HG03139 (cell line): ENCODE measurements at regions not wholly inside any gene's neighbourhood (a gene's known extent, or its start where the extent isn't known, plus 50 kb on each side); places are given as distances from the start of the nearest gene placed in this dataset.

ENCODE experiments used
- ATAC-seq: cut with Tn5 transposase; IDR thresholded peaks from one replicate; pipeline ENCODE4 v1.9.1; 2021; ENCODE audit not compliant: unreplicated experiment

GRCh38 chr7:52502281-52502680 lies 533.2 kb upstream of the POM121L12 start:
- ATAC-seq = no peak

- no peak for ATAC-seq
Measured at GRCh38 chr7:52501696-52502095, 533.7 kb upstream of the POM121L12 start.

- no peak for ATAC-seq
Measured at GRCh38 chr7:52500841-52501240, 534.6 kb upstream of the POM121L12 start.

- no peak for ATAC-seq
Measured at GRCh38 chr7:52498366-52498765, 537.1 kb upstream of the POM121L12 start.

- ATAC-seq = no peak
Measured at GRCh38 chr7:52486267-52486666, 549.2 kb upstream of the POM121L12 start.

GRCh38 chr7:52482076-52482475 lies 553.4 kb upstream of the POM121L12 start:
- no peak for ATAC-seq

- ATAC-seq = no peak
Measured at GRCh38 chr7:52481571-52481970, 553.9 kb upstream of the POM121L12 start.

GRCh38 chr7:52479990-52480389 lies 555.4 kb upstream of the POM121L12 start:
- ATAC-seq = no peak

GRCh38 chr7:52475001-52475582 lies 560.3 kb upstream of the POM121L12 start:
- no peak for ATAC-seq

- ATAC-seq = no peak
Measured at GRCh38 chr7:52473756-52474155, 561.7 kb upstream of the POM121L12 start.

GRCh38 chr7:52472006-52472620 lies 563.3 kb upstream of the POM121L12 start:
- ATAC-seq = no peak

- ATAC-seq = no peak
Measured at GRCh38 chr7:52465216-52465615, 570.2 kb upstream of the POM121L12 start.

- no peak for ATAC-seq
Measured at GRCh38 chr7:52463341-52463740, 572.1 kb upstream of the POM121L12 start.

- ATAC-seq = no peak
Measured at GRCh38 chr7:52462474-52462873, 573.0 kb upstream of the POM121L12 start.

GRCh38 chr7:52455571-52455970 lies 579.9 kb upstream of the POM121L12 start:
- no peak for ATAC-seq

- no peak for ATAC-seq
Measured at GRCh38 chr7:52450816-52451215, 584.6 kb upstream of the POM121L12 start.

- ATAC-seq = no peak
Measured at GRCh38 chr7:52447581-52448180, 587.8 kb upstream of the POM121L12 start.

- no peak for ATAC-seq
Measured at GRCh38 chr7:52436278-52436677, 599.2 kb upstream of the POM121L12 start.

GRCh38 chr7:52431082-52431815 lies 604.2 kb upstream of the POM121L12 start:
- ATAC-seq = no peak

GRCh38 chr7:52423251-52423650 lies 612.2 kb upstream of the POM121L12 start:
- ATAC-seq = no peak

- ATAC-seq = no peak
Measured at GRCh38 chr7:52413051-52413450, 622.4 kb upstream of the POM121L12 start.

GRCh38 chr7:52410032-52410431 lies 625.4 kb upstream of the POM121L12 start:
- no peak for ATAC-seq
